Stimulated activated CD8-positive, alpha-beta memory T cell treated with anti-CD3 and anti-CD28 coated beads, Interleukin-4, amount 100 ng/mL, for 48 hours (primary cell): ENCODE measurements at regions not wholly inside any gene's neighbourhood (a gene's known extent, or its start where the extent isn't known, plus 50 kb on each side); places are given as distances from the start of the nearest gene placed in this dataset.
"Not testable (repeated sequence)": the region's sequence is repeated elsewhere in the genome, so short reads cannot be mapped to it uniquely, and the experiment has no call there.

ENCODE experiments used
- DNase-seq: peaks from one replicate; pipeline ENCODE4 v3.0.0-alpha.2; 2020

DNA sequence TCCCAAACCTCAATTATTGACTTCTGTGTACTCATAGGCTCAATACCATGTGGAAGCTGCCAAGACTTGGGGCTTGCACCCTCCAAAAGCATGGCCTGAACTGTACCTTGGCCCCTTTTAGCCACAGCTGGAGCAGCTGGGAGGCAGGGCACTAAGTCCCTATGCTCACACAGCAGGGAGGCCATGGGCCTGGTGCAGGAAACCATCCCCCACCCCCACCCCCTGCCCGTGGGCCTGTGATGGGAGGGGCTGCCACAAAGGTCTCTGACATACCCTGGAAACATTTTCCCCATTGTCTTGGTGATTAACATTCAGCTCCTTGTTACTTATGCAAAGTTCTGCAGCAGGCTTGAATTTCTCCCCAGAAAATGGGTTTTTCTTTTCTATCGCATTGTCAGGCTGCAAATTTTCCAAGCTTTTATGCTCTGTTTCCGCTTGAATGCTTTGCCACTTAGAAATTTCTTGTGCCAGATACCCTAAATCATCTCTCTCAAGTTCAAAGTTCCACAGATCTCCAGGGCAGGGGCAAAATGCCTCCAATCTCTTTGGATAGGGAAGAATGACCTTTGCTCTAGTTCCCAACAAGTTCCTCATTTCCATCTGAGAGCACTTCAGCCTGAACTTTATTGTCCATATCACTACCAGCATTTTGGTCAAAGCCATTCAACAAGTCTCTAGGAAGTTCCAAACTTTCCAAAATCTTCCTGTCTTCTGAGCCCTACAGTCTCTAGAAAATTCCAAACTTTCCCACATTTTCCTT lies 141.8 kb downstream of the AHR start:
- DNase-seq: not testable (repeated sequence)

DNA sequence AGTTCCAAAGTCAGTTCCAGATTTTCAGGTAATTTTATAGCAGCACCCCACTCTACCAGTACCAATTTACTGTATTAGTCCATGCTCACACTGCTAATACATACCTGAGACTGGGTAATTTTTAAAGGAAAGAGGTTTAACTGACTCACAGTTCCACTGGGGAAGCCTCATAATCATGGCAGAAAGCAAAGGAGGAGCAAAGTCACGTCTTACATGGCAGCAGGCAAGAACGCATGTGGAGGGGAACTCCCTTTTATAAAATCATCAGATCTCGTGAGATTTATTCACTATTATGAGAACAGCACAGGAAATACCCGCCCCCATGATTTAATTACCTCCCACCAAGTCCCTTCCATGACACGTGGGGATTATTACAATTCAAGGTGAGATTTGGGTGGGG lies 142.4 kb downstream of the AHR start:
- DNase-seq: no peak

- DNase-seq: no peak
These were observed 143.1 kb downstream of the AHR start for GRCh38 chr7:17441557-17441956.

GRCh38 chr7:17444151-17444550 lies 145.7 kb downstream of the AHR start:
- DNase-seq: no peak

DNA sequence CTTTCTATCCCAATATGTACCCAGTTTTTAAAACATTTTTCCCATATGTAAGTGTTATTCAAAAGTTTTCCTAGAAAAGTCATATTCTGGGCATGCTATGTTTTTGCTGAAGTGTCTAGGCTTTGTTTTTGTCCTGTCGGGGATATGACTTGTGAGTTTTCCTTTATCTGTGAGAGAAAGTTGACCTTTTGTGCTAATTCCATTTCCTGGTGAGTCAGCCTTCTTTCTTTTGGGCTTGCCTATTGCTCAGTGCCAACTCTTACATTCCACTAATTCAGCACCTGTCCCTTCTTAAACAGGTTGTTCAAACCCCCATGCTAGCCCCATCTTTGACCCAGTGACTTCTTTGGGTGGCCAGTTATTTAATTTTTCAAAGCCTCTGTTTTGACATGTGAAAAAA lies 146.2 kb downstream of the AHR start:
- DNase-seq: no peak

DNA sequence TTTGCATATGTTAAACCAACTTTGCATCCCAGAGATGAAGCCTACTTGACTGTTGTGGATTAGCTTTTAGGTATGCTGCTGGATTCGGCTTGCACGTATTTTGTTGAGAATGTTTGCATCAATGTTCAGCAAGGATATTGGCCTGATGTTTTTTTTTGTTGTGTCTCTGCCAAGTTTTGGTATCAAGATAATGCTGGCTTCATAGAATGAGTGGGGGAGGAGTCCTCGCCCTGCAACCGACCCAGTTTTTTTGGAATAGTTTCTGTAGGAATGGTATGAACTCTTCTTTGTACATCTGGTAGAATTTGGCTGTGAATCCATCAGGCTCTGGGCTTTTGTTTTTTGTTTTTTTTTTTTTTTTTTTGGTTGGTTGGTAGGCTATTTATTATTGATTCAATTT lies 147.9 kb downstream of the AHR start:
- no peak for DNase-seq

DNA sequence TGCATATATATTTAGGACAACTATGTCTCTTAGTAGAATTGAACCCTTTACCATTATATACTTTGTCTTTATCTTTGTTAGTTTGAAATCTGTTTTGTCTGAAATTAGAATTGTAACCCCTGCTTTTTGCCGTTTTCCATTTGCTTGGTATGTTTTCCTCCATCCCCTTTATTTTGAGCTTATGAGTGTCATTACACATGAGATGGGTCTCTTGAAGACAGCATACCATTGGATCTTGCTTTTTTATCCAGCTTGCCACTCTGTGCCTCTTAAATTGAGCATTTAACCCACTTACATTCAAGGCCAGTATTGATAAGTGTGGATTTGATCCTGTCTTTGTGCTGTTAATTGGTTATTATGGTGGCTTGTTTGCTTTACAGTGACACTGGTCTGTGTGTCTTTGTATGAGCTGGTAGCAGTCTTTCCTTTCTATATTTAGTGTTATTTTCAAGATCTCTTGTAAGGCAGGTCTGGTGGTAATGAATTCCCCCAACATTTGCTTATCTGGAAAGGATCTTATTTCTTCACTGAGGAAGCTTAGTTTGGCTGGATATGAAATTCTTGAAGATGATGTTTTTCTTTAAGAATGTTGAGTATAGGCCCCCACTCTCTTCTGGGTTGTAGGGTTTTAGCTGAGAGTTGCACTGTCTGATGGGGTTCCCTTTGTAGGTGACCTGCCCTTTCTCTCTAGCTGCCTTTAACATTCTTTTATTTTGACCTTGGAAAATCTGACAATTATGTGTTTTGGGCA lies 149.5 kb downstream of the AHR start:
- DNase-seq: no peak

DNA sequence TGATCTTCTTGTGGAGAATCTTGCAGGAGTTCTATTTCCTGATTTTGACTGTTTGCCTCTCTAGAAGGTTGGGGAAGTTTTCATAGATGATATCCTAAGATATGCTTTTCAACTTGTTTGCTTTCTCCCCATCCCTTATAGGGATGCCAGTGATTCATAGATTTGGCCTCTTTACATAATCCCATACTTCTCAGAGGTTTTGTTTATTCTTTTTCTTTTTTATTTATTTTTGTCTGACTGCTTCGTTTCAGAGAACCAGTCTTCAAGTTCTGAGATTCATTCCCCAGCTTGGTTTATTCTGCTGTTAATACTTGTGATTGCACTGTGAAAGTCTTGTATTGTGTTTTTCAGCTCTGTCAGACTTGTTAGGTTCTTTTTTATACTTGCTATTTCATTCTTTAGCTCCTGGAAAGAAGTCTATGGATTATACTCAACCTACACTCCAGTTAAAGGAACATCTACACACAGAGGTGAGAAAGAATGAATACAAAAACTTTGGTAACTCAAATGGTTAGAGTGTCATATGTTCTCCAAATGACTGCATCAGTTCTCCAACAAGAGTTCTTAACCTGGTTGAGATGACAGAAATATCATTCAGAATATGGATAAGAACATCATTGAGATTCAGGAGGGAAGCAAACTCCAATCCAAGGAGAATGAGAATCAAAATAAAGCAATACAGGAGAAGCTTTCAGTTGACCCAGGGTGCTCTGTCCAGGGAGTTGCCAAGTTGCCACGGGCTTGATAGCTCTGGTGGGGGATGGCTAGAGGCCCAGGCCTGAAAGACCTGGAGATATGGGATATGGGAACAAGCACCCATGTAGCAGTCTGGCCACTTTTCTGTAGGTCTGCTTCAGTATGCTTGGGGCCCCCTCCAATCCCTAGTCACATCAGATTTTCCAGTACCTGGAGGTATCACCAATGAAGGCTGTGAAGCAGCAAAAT lies 150.3 kb downstream of the AHR start:
- no peak for DNase-seq

GRCh38 chr7:17456541-17456940 lies 158.1 kb downstream of the AHR start:
- no peak for DNase-seq

- DNase-seq: no peak
These were observed 161.5 kb downstream of the AHR start for GRCh38 chr7:17460001-17460400.

GRCh38 chr7:17460665-17461064 lies 162.2 kb downstream of the AHR start:
- no peak for DNase-seq

DNA sequence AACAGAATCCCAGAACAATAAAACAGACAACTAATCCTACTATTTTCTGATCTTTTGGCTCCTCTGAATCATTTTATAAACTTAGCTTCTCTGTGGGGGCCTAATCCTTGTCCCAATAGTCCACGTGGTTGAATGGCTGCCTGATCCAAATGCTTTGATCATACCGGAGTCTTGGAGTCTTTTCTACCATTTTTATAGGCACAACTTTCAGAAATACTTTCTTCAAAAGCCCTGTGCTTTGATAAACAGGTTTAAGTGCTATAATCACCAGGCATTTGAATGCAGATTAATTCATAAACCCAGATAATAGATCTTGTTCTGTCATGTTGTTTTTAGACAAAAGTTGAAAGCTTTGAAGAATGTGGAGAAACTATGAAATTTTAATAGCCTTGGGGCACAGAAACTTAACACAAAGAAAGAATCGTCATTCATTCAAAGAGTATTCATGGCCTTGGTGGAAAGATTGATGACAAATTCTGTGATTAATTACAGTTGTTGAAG lies 163.7 kb downstream of the AHR start:
- DNase-seq: no peak

DNA sequence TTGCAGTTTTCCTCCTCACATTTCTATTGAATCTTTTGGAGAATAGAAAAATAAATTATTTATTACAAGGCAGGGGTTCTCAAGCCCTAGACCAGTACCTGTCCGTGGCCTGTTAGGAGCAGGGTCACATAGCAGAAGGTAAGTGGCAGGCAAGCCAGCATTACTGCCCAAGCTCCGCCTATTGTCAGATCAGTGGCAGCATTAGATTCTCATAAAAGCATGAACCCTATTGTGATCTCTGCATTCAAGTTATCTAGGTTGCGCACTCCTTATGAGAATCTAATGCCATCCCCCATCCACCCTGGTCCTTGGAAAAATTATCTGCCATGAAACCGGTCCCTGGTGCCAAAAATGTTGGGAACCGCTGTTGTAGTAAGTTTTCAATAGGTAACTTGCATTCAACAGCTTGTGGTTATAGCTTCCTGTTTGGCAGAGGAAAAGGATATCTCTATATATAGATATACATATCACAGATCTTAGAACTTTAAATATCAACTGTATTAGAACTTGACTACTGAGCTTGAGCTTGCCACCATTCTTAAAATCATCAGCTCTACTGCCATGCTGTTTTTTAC lies 165.1 kb downstream of the AHR start:
- DNase-seq: no peak

DNA sequence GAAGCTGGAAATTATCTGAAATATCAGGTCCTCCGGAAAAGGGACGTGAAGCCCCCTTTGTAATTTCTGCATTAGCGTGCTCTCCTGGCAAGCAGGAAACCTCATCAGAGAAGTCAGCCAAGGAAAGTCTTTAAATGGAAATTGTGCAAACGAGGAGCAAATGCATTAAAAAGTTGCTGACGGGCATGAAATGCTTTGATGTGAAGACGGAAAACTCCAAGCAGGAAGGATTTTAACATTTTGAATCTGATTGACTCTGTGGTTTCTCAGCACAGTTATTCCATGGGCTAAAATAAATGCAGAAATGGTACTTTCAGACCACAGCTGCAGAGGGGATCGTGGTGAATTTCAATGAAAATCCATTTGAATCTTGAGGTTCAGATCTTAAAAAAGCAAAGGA lies 167.8 kb downstream of the AHR start:
- DNase-seq: no peak

DNA sequence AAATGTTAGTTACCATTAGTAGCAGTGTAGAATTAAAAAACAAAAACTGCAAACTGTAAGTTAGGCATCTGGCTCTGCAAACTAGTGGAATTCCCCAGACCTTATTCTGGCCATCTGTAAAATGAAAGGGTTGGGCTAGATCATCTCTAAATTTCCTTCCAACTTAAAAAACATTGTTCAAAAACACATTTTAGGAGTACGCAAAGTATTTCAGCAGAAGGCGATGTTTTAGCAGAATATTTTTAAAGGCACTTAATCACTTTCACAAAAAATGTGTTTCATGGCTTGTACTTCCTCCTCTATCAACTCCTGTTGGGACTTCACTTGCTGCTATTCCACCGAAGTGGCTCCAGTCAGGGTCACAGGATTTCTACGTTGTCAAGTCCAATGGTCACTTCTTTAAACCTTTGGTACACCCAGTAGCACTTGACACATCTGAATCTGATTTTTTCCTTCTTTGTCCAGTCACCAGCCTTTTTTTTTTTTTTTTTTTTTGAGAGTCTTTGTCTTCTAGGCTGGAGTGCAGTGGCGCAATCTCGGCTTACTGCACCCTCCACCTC lies 169.0 kb downstream of the AHR start:
- no peak for DNase-seq

- DNase-seq: no peak
These were observed 172.9 kb downstream of the AHR start for GRCh38 chr7:17471325-17471724.

DNA sequence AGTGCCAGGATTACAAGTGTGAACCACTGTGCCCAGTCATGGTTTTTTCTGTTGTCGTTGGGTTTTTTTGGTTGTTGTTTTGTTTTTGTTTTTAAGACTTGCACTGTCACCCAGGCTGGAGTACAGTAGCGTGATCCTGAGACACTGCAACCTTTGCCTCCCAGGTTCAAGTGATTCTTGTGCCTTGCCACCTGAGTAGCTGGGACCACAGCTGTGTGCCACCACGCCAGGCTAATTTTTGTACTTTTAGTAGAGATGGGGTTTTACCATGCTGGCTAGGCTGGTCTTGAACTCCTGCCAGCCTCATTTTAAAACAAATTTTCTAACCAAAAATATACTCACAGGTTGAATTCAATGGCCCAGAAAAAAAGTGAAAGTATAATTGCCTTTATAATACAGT lies 174.1 kb downstream of the AHR start:
- DNase-seq: no peak

DNA sequence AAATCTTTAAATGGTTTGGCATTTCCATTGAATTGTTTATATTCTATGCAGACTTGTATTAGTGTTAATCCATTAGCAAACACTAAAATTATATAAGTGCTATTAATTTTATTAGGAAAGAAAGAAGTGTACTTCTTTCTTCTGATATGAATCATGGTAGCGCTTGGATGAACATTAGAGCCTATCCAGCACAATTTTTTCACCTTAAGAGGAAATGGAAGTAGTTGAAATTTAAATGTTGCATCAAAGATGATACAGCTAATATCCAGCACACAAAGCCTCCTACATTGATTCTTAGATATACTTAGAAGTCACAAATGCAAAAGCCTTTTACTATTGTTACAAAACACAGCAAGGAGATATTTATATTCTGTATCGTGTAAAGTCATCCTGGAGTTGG lies 174.5 kb downstream of the AHR start:
- DNase-seq: no peak

DNA sequence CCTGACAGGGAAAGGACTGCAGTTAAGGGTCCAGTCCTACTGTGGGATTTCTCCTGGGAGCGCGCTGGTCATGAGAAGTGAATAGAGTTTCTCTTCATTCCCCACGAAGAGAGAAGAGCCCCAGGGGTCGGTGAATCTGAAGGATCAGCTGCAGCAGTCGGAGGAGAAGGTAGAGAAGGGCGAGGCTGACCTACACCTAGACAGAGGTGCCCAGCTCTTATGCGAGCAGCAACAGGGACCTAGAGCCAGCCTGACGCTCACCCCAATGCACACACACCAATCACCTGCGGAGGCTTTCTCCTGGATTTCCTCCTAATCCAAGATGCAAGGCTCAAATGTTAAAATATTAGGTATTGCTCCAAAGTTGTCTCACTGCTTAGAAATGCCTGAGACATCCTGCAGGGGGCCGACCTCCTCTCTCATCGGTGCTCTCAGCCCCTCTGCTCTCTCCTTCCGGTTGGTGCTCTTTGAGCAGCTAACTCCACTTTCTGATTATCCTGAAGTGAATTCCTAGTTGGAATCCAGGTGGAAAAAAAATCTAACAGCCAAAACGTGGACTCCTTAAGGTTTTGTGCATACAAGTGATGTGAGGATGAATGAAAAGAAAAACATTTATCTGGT lies 176.4 kb downstream of the AHR start:
- DNase-seq: no peak

GRCh38 chr7:17477182-17477581 lies 178.7 kb downstream of the AHR start:
- no peak for DNase-seq

GRCh38 chr7:17481118-17481517 lies 182.7 kb downstream of the AHR start:
- no peak for DNase-seq

DNA sequence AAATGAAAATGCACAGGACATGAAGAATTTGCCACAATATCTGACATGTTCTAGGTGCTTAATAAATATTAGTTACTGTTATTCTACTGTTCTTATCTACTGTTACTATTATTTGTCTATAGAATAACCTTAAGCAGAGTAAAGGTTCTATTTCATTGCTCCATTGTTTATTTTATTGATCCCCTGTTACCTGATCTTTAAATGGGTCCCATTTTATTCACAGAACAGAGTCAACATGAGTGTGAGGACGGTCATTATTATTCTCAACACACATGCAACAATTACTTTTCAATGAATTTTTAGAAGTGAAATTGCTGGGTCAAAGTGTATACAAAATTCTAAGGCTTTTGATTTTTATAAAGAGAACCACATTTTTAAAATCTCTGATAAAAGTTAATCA lies 186.9 kb downstream of the AHR start:
- DNase-seq: no peak
